Activated naive CD4-positive, alpha-beta T cell treated with anti-CD3 and anti-CD28 coated beads for 36 hours (primary cell): ENCODE measurements at regions not wholly inside any gene's neighbourhood (a gene's known extent, or its start where the extent isn't known, plus 50 kb on each side); places are given as distances from the start of the nearest gene placed in this dataset.
A peak's percentile ranks its signal among the peaks of the same experiment; 100 is the strongest.

ENCODE experiments used
- CTCF ChIA-PET: fragments of 350-600 bp; sonication (Branson Sonifier 250); formaldehyde crosslinking; loops from one replicate; lab custom pipeline; 2021; ENCODE audit warnings: antibody characterized with exemption; lab: Charles Lee
- DNase-seq: peaks from one replicate; pipeline ENCODE4 v3.0.0-alpha.2; 2020
- H3K27ac Mint-ChIP-seq: one replicate; pipeline ENCODE4 v1.8.0; 2021; ENCODE audit warnings: mild to moderate bottlenecking, mixed read lengths
- H3K27me3 Mint-ChIP-seq: one replicate; pipeline ENCODE4 v1.8.0; 2021; ENCODE audit warnings: low read depth, mixed read lengths
- H3K36me3 Mint-ChIP-seq: one replicate; pipeline ENCODE4 v1.8.0; 2021; ENCODE audit warnings: low read depth, mixed read lengths
- H3K4me1 Mint-ChIP-seq: one replicate; pipeline ENCODE4 v1.8.0; 2021; ENCODE audit warnings: low read depth, mixed read lengths
- H3K4me3 Mint-ChIP-seq: one replicate; pipeline ENCODE4 v1.8.0; 2021; ENCODE audit warnings: mild to moderate bottlenecking, moderate library complexity, mixed read lengths
- H3K9me3 Mint-ChIP-seq: one replicate; pipeline ENCODE4 v1.8.0; 2021; ENCODE audit warnings: mixed read lengths
- intact Hi-C: fragments of 100-400 bp; cut with micrococcal nuclease; formaldehyde crosslinking; loops from one replicate; pipeline ENCODE4 v1.15.1; 2023

DNA sequence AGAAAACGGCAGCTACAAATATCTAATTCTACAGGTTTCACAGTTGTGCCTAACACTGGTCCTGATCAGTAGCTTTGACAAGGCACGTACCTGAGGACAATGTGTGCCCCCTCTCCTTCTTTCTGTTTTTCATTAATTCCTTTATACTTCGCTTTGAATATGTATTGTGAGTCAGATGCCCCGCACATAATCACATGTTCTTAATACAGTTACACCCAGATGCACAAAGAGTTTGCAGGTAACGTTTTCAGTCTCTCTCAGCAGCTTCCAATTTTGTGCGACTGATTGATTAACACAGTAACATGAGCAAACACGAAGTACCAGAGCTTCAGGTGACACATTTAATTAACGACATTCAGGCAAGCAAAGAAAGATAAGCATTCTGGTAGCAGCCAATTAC is 209.8 kb upstream of the ZPLD1 start:
- H3K36me3 Mint-ChIP-seq: no peaks in the 10 kb centered on the region
- intact Hi-C loops: loop anchor here (1.0 to 2.0 kb wide), 7 partner anchors 230 to 650 kb away; partner anchors contain the start of gene PCNP
- H3K4me1 Mint-ChIP-seq: peaks cover 38% of the 10 kb centered on the region
- no peaks in the 10 kb centered on the region for H3K27me3 Mint-ChIP-seq
- no peak overlapping the region for H3K4me3 Mint-ChIP-seq
- DNase-seq: no peak
- no peak overlapping the region for H3K27ac Mint-ChIP-seq
- CTCF ChIA-PET: interaction anchor here (0.6 to 10.9 kb wide), 65 partner anchors 11 to 497 kb away, joined by 3 to 380 read pairs (median 4); partner anchors contain the start of gene NXPE3
- peaks cover 2% of the 10 kb centered on the region for H3K9me3 Mint-ChIP-seq

DNA sequence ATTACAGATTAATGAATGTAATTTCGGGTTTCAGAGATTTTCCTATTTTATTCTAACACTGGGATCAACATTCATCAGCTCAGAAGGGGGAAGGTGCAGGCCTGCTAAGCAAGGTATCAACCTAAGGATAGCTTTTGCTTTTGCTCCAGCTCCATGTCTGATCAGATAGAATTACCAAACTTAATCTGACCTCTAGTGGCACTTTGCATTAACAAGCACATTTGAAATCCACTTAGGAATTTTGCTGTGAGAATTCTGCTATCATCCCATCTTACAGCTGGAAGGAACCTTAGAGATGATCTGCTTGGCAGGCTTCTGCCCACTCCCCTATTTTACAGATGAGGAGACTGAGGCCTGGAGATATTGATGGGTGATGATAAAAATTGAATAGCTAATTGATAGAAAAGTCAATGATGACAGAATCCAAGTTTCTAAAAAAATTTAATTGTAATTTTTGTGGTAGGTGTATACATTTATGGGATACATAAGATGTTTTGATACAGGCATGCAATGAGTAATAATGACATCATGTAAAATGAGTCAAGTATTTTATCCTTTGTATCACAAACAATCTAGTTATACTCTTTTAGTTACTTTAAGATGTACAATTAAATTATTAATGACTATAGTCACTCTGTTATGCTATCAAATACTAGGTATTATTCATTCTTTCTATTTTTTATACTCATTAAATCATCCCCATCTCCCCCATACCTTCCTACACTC is 209.2 kb upstream of the ZPLD1 start:
- peak; percentile 12 for DNase-seq
- intact Hi-C loops: loop anchor here (1.0 to 2.0 kb wide), 7 partner anchors 231 to 651 kb away; partner anchors contain the start of gene PCNP
- H3K9me3 Mint-ChIP-seq: peaks cover 2% of the 10 kb centered on the region
- no peaks in the 10 kb centered on the region for H3K27me3 Mint-ChIP-seq
- CTCF ChIA-PET: interaction anchor here (0.6 to 10.9 kb wide), 62 partner anchors 10 to 498 kb away, joined by 3 to 380 read pairs (median 4); partner anchors contain the start of gene NXPE3
- no peaks in the 10 kb centered on the region for H3K36me3 Mint-ChIP-seq
- no peak overlapping the region for H3K4me3 Mint-ChIP-seq
- H3K4me1 Mint-ChIP-seq: peaks cover 39% of the 10 kb centered on the region
- H3K27ac Mint-ChIP-seq: no peak overlapping the region

DNA sequence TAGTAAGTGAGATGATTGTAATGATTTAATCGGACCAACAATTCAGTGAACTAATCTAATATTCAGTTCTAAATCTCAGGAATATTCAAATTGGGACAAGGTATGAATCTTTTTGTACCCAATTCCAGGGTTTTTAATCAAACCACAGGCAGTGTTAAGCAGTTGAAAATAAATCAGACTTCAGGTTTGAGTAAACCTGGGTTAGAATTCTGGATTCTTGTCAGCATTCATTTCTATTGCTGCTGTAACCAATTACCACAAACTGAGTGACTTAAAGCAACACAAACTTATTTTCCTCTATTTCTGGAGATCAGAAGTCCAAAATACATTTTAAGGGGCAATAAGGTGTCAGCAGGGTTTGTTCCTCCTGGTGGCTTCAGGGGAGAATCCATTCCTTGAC is 208.4 kb upstream of the ZPLD1 start:
- H3K36me3 Mint-ChIP-seq: no peaks in the 10 kb centered on the region
- intact Hi-C loops: no loop called here
- H3K27me3 Mint-ChIP-seq: no peaks in the 10 kb centered on the region
- no peak overlapping the region for H3K27ac Mint-ChIP-seq
- CTCF ChIA-PET: interaction anchor here (1.4 to 10.9 kb wide), 8 partner anchors 34 to 419 kb away, joined by 3 to 380 read pairs (median 8); no protein-coding TSS in a partner anchor
- peaks cover 39% of the 10 kb centered on the region for H3K4me1 Mint-ChIP-seq
- no peak for DNase-seq
- no peaks in the 10 kb centered on the region for H3K9me3 Mint-ChIP-seq
- H3K4me3 Mint-ChIP-seq: no peak overlapping the region

GRCh38 chr3:102229062-102229655 is 205.7 kb upstream of the ZPLD1 start:
- no peaks in the 10 kb centered on the region for H3K9me3 Mint-ChIP-seq
- DNase-seq: peak; percentile 88
- peaks cover 16% of the 10 kb centered on the region for H3K4me1 Mint-ChIP-seq
- H3K4me3 Mint-ChIP-seq: no peak overlapping the region
- no peaks in the 10 kb centered on the region for H3K36me3 Mint-ChIP-seq
- intact Hi-C loops: loop anchor here (1.0 to 2.0 kb wide), 3 partner anchors 70 to 444 kb away; no protein-coding TSS in a partner anchor
- no peak overlapping the region for H3K27ac Mint-ChIP-seq
- no peaks in the 10 kb centered on the region for H3K27me3 Mint-ChIP-seq
- CTCF ChIA-PET: interaction anchor here (0.6 to 10.9 kb wide), 58 partner anchors 11 to 542 kb away, joined by 3 to 380 read pairs (median 4); partner anchors contain the start of gene NXPE3

DNA sequence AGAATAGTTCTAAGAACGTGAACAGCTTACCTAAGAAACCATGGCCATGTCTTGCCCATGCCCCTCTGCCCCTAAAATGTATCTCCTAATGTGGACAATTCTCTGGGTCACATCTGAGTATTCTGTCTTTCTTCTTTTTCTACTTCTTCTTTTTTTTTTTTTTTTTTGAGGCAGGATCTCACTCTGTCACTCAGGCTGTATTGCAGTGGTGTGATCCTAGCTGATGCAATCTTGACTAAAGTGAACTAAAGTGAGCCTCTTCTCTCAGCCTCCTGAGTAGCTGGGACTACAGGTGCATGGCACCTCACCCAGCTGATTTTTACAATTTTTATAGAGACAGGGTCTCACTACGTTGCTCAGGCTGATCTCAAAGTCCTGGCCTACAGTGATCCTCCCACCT is 204.8 kb upstream of the ZPLD1 start:
- no peaks in the 10 kb centered on the region for H3K36me3 Mint-ChIP-seq
- peak overlapping the region; percentile 7 for H3K27ac Mint-ChIP-seq
- H3K27me3 Mint-ChIP-seq: no peaks in the 10 kb centered on the region
- intact Hi-C loops: no loop called here
- no peaks in the 10 kb centered on the region for H3K9me3 Mint-ChIP-seq
- no peak overlapping the region for H3K4me3 Mint-ChIP-seq
- peak; percentile 10 for DNase-seq
- H3K4me1 Mint-ChIP-seq: peaks cover 7% of the 10 kb centered on the region
- CTCF ChIA-PET: interaction anchor here (0.9 to 10.9 kb wide), 18 partner anchors 11 to 443 kb away, joined by 3 to 380 read pairs (median 6); no protein-coding TSS in a partner anchor

- CTCF ChIA-PET: interaction anchor here (1.5 kb wide), 1 partner anchor 303 kb away, joined by 7 read pairs; no protein-coding TSS in a partner anchor
- Mint-ChIP-seq H3K27ac (no peak overlapping the region), H3K4me3 (no peak overlapping the region), H3K9me3 (no peaks in the 10 kb centered on the region), H3K27me3 (no peaks in the 10 kb centered on the region), H3K36me3 (no peaks in the 10 kb centered on the region), H3K4me1 (peaks cover 4% of the 10 kb centered on the region)
- no peak for DNase-seq
- intact Hi-C loops: no loop called here
Measured at GRCh38 chr3:102233881-102234280, 200.9 kb upstream of the ZPLD1 start.

- Mint-ChIP-seq H3K27ac (no peak overlapping the region), H3K36me3 (no peaks in the 10 kb centered on the region), H3K4me3 (no peak overlapping the region), H3K4me1 (no peaks in the 10 kb centered on the region), H3K27me3 (no peaks in the 10 kb centered on the region), H3K9me3 (no peaks in the 10 kb centered on the region)
- CTCF ChIA-PET: interaction anchor here (0.8 to 1.5 kb wide), 2 partner anchors 10 to 301 kb away, joined by 4 to 6 read pairs; no protein-coding TSS in a partner anchor
- intact Hi-C loops: no loop called here
- no peak for DNase-seq
Measured at GRCh38 chr3:102235679-102236078, 199.1 kb upstream of the ZPLD1 start.

- intact Hi-C loops: no loop called here
- H3K27ac Mint-ChIP-seq: no peak overlapping the region
- H3K4me3 Mint-ChIP-seq: no peak overlapping the region
Measured at GRCh38 chr3:102237181-102237580, 197.6 kb upstream of the ZPLD1 start.

DNA sequence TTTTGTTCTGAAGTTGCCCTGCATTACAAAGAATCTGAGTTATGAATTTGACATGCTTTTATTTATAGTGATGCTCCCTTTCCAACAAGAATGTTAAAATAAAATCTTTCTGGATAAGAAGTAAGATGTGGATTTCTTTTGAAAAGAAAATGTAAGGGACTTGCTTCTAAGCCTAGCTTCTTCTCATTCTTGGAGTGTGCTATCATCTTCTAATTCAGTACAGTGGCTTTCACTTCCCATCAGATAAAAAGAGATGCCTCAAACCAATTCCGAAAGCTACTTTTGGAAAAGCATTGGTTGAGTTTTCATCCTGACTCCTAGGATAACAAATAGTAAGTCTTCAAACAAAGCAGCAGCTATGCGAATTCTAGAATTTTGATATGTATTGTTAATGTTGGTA is 197.0 kb upstream of the ZPLD1 start:
- intact Hi-C loops: no loop called here

More at GRCh38 chr3:102237181-102237580, 197.6 kb upstream of the ZPLD1 start:
- CTCF ChIA-PET: interaction anchor here (1.8 to 6.6 kb wide), 2 partner anchors 8 to 12 kb away, joined by 8 to 55 read pairs; no protein-coding TSS in a partner anchor
- H3K9me3 Mint-ChIP-seq: no peaks in the 10 kb centered on the region
- H3K27me3 Mint-ChIP-seq: no peaks in the 10 kb centered on the region
- H3K36me3 Mint-ChIP-seq: no peaks in the 10 kb centered on the region
- H3K4me1 Mint-ChIP-seq: no peaks in the 10 kb centered on the region
- no peak for DNase-seq

DNA sequence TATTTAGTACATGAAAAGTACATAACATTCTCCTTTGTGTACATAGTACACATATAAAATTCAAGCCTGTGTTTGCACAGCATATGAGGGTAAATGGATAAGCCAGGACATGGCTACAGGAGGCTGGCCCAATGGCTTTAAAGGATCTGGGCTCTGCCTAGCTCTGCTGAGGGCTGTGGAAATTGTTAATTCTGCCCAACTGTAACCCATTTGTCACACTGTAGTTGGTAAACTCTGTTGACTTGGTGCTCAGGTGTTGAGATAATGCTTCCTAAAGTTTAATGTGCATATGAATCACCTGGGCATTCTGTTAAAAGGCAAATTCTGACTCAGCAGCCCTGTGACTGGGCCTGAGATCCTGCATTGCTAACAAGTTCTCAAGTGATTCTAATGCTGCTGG is 196.5 kb upstream of the ZPLD1 start:
- H3K27me3 Mint-ChIP-seq: no peaks in the 10 kb centered on the region
- H3K4me1 Mint-ChIP-seq: no peaks in the 10 kb centered on the region
- H3K36me3 Mint-ChIP-seq: no peaks in the 10 kb centered on the region
- no peak for DNase-seq
- no peak overlapping the region for H3K27ac Mint-ChIP-seq
- intact Hi-C loops: no loop called here
- no peak overlapping the region for H3K4me3 Mint-ChIP-seq
- no peaks in the 10 kb centered on the region for H3K9me3 Mint-ChIP-seq
- CTCF ChIA-PET: interaction anchor here (1.8 to 6.6 kb wide), 2 partner anchors 9 to 13 kb away, joined by 8 to 55 read pairs; no protein-coding TSS in a partner anchor

More for the DNA sequence above, 197.0 kb upstream of the ZPLD1 start:
- Mint-ChIP-seq H3K27me3 (no peaks in the 10 kb centered on the region), H3K9me3 (no peaks in the 10 kb centered on the region), H3K4me1 (no peaks in the 10 kb centered on the region), H3K4me3 (no peak overlapping the region), H3K36me3 (no peaks in the 10 kb centered on the region), H3K27ac (no peak overlapping the region)
- no peak for DNase-seq
- CTCF ChIA-PET: interaction anchor here (1.8 to 6.6 kb wide), 2 partner anchors 9 to 13 kb away, joined by 8 to 55 read pairs; no protein-coding TSS in a partner anchor

DNA sequence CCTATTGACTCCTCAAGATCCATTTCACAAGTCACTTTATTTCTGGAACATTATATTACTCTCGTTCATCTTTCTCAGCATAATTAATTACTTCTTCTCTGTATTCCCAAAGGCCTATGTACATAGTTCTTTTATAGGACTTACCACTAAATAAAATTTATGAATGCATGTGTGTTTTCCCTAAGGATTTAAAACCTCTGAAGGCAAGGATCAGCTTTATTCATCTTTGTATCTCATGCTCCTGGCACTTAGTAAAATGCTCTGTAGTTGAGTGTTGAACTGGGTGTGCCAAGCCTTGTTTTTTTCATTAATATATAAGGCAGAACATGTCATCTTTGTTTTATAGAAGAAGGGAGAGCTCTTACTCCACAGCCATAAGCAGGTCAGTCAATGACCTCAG is 194.1 kb upstream of the ZPLD1 start:
- no peaks in the 10 kb centered on the region for H3K9me3 Mint-ChIP-seq
- no peaks in the 10 kb centered on the region for H3K27me3 Mint-ChIP-seq
- H3K36me3 Mint-ChIP-seq: no peaks in the 10 kb centered on the region
- no peak for DNase-seq
- no peak overlapping the region for H3K27ac Mint-ChIP-seq
- no peak overlapping the region for H3K4me3 Mint-ChIP-seq
- intact Hi-C loops: no loop called here
- no peaks in the 10 kb centered on the region for H3K4me1 Mint-ChIP-seq
- CTCF ChIA-PET: interaction anchor here (1.1 to 6.6 kb wide), 3 partner anchors 9 to 296 kb away, joined by 3 to 55 read pairs (median 4); no protein-coding TSS in a partner anchor
